ENCODE measurements at regions not wholly inside any gene's neighbourhood (a gene's known extent, or its start where the extent isn't known, plus 50 kb on each side); places are given as distances from the start of the nearest gene placed in this dataset.

- intact Hi-C loops (cut with DNase I) = no loop called here
- Histone ChIP-seq H3K9me3 (ENCODE audit: control insufficient read depth in 2 of 3, insufficient read depth in 1 of 3, low read length in 3 of 3) (no peaks in the 10 kb centered on the region), H3K4me3 (ENCODE audit: low read length in 3 of 3) (no peak overlapping the region), H3K9ac (ENCODE audit: low read length in 3 of 3) (no peak overlapping the region), H3K36me3 (ENCODE audit: control insufficient read depth in 2 of 3, insufficient read depth in 3 of 3, low read length in 3 of 3) (no peaks in the 10 kb centered on the region), H3K27me3 (ENCODE audit: control insufficient read depth, insufficient read depth, low read length) (peaks cover 64% of the 10 kb centered on the region), H3K4me1 (ENCODE audit: control insufficient read depth in 2 of 3, insufficient read depth in 2 of 3, low read depth in 1 of 3, low read length in 3 of 3) (no peaks in the 10 kb centered on the region), H3K27ac (ENCODE audit: low read depth in 2 of 2, low read length in 2 of 2) (no peak overlapping the region)
- FAIRE-seq (no peak), DNase-seq (no peak)
- TF ChIP-seq, protein P1, sequence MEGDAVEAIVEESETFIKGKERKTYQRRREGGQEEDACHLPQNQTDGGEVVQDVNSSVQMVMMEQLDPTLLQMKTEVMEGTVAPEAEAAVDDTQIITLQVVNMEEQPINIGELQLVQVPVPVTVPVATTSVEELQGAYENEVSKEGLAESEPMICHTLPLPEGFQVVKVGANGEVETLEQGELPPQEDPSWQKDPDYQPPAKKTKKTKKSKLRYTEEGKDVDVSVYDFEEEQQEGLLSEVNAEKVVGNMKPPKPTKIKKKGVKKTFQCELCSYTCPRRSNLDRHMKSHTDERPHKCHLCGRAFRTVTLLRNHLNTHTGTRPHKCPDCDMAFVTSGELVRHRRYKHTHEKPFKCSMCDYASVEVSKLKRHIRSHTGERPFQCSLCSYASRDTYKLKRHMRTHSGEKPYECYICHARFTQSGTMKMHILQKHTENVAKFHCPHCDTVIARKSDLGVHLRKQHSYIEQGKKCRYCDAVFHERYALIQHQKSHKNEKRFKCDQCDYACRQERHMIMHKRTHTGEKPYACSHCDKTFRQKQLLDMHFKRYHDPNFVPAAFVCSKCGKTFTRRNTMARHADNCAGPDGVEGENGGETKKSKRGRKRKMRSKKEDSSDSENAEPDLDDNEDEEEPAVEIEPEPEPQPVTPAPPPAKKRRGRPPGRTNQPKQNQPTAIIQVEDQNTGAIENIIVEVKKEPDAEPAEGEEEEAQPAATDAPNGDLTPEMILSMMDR (IDR thresholded peaks at IDR 0.05; ENCODE audit: borderline replicate concordance, extremely low read depth, insufficient read depth) = no peak
Measured at GRCh38 chr6:28764014-28764723, 159.6 kb downstream of the TRIM27 start.

DNA sequence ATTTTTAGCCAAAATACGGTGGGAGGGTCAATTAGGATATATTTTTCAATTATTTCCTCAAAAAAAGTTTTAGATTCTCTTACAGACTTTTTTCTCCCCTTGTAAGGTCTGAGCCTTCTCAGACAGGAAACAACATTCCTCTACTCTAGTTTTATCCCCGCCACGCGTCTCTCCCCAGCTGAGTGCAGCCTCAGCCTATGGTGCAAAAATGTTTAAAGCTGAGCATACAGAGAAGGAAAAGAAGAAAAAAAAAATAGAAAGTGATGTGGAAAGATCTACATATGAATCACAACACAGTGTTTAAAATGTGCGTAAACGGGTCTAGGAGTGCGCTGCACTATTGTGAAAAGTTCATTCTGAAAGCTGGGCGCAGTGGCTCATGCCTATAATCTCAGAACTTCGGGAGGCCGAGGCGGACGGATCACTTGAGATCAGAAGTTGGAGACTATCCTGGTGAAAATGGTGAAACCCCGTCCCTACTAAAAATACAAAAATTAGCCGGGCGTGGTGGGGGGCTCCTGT, 159.0 kb downstream of the TRIM27 start:
- no peak for DNase-seq
- no peak for FAIRE-seq
- no peaks in the 10 kb centered on the region for H3K9me3 ChIP-seq (ENCODE audit: control insufficient read depth in 2 of 3, insufficient read depth in 1 of 3, low read length in 3 of 3)
- H3K27me3 ChIP-seq (ENCODE audit: control insufficient read depth, insufficient read depth, low read length) = peaks cover 70% of the 10 kb centered on the region
- intact Hi-C loops (cut with DNase I) = no loop called here
- TF ChIP-seq, protein P1 (IDR thresholded peaks at IDR 0.05; ENCODE audit: borderline replicate concordance, extremely low read depth, insufficient read depth) = no peak
- H3K4me1 ChIP-seq (ENCODE audit: control insufficient read depth in 2 of 3, insufficient read depth in 2 of 3, low read depth in 1 of 3, low read length in 3 of 3) = no peaks in the 10 kb centered on the region
- H3K36me3 ChIP-seq (ENCODE audit: control insufficient read depth in 2 of 3, insufficient read depth in 3 of 3, low read length in 3 of 3) = no peaks in the 10 kb centered on the region
- no peak overlapping the region for H3K9ac ChIP-seq (ENCODE audit: low read length in 3 of 3)
- H3K4me3 ChIP-seq (ENCODE audit: low read length in 3 of 3) = no peak overlapping the region
- H3K27ac ChIP-seq (ENCODE audit: low read depth in 2 of 2, low read length in 2 of 2) = no peak overlapping the region

- H3K27me3 ChIP-seq (ENCODE audit: control insufficient read depth, insufficient read depth, low read length) = peaks cover 77% of the 10 kb centered on the region
- TF ChIP-seq, protein P1 (IDR thresholded peaks at IDR 0.05; ENCODE audit: borderline replicate concordance, extremely low read depth, insufficient read depth) = no peak
- H3K9me3 ChIP-seq (ENCODE audit: control insufficient read depth in 2 of 3, insufficient read depth in 1 of 3, low read length in 3 of 3) = no peaks in the 10 kb centered on the region
- H3K36me3 ChIP-seq (ENCODE audit: control insufficient read depth in 2 of 3, insufficient read depth in 3 of 3, low read length in 3 of 3) = no peaks in the 10 kb centered on the region
- intact Hi-C loops (cut with DNase I) = no loop called here
- no peak overlapping the region for H3K9ac ChIP-seq (ENCODE audit: low read length in 3 of 3)
- H3K4me1 ChIP-seq (ENCODE audit: control insufficient read depth in 2 of 3, insufficient read depth in 2 of 3, low read depth in 1 of 3, low read length in 3 of 3) = no peaks in the 10 kb centered on the region
- FAIRE-seq (no peak), DNase-seq (peak in 1 of 5 donors; percentile 25)
- H3K27ac ChIP-seq (ENCODE audit: low read depth in 2 of 2, low read length in 2 of 2) = no peak overlapping the region
- H3K4me3 ChIP-seq (ENCODE audit: low read length in 3 of 3) = no peak overlapping the region
Measured at GRCh38 chr6:28765978-28766351, 157.8 kb downstream of the TRIM27 start.

Data from kidney (tissue), 13 donors.